Cardiac septum (tissue), 1 donor: ENCODE measurements at regions not wholly inside any gene's neighbourhood (a gene's known extent, or its start where the extent isn't known, plus 50 kb on each side); places are given as distances from the start of the nearest gene placed in this dataset.
A peak's percentile ranks its signal among the peaks of the same experiment; 100 is the strongest.
"Not testable (repeated sequence)": the region's sequence is repeated elsewhere in the genome, so short reads cannot be mapped to it uniquely, and the experiment has no call there.

Experiments used
- DNase-seq: peaks from one replicate; pipeline ENCODE4 v3.0.0-alpha.2; 2020; ENCODE audit warnings: low spot score
- intact Hi-C: fragments of 100-400 bp; cut with DNase I; formaldehyde crosslinking; loops from one replicate; pipeline ENCODE4 v1.14.0; 2022
- donor health status: DM: no; HTN: no; CAD: no.

- intact Hi-C loops, result no loop called here
- DNase-seq, result peak; percentile 31
These were observed 104.0 kb downstream of the SOX1 start for GRCh38 chr13:112170823-112171569.

GRCh38 chr13:112171570-112171965 is 104.6 kb downstream of the SOX1 start:
- peak; percentile 54 for DNase-seq
- intact Hi-C loops, result no loop called here

- intact Hi-C loops, result no loop called here
- DNase-seq, result no peak
These were observed 105.1 kb downstream of the SOX1 start for GRCh38 chr13:112172017-112172416.

GRCh38 chr13:112172641-112173251 is 105.8 kb downstream of the SOX1 start:
- no peak for DNase-seq
- intact Hi-C loops, result no loop called here

- DNase-seq, result no peak
- intact Hi-C loops, result no loop called here
These were observed 107.6 kb downstream of the SOX1 start for GRCh38 chr13:112174476-112175110.

- intact Hi-C loops, result no loop called here
- DNase-seq, result no peak
These were observed 108.5 kb downstream of the SOX1 start for GRCh38 chr13:112175162-112176075.

GRCh38 chr13:112176141-112177119 is 109.5 kb downstream of the SOX1 start:
- intact Hi-C loops, result not testable (repeated sequence)
- peak; percentile 43 for DNase-seq

GRCh38 chr13:112177450-112178288 is 110.7 kb downstream of the SOX1 start:
- DNase-seq, result no peak
- intact Hi-C loops, result no loop called here

GRCh38 chr13:112178769-112179168 is 111.8 kb downstream of the SOX1 start:
- intact Hi-C loops, result no loop called here
- DNase-seq, result no peak

GRCh38 chr13:112179421-112179820 is 112.5 kb downstream of the SOX1 start:
- intact Hi-C loops, result no loop called here

GRCh38 chr13:112179995-112180394 is 113.0 kb downstream of the SOX1 start:
- DNase-seq, result peak; percentile 56
- intact Hi-C loops, result no loop called here

More at GRCh38 chr13:112179421-112179820, 112.5 kb downstream of the SOX1 start:
- peak; percentile 68 for DNase-seq

- no peak for DNase-seq
- intact Hi-C loops, result no loop called here
These were observed 114.6 kb downstream of the SOX1 start for GRCh38 chr13:112181336-112182067.

- no peak for DNase-seq
- intact Hi-C loops, result no loop called here
These were observed 115.3 kb downstream of the SOX1 start for GRCh38 chr13:112182251-112182650.

GRCh38 chr13:112182846-112183531 is 116.0 kb downstream of the SOX1 start:
- DNase-seq, result no peak
- intact Hi-C loops, result no loop called here

GRCh38 chr13:112183532-112184090 is 116.7 kb downstream of the SOX1 start:
- intact Hi-C loops, result no loop called here
- DNase-seq, result no peak

- intact Hi-C loops, result no loop called here
- peak; percentile 67 for DNase-seq
These were observed 117.3 kb downstream of the SOX1 start for GRCh38 chr13:112184261-112184660.
